Heart left ventricle (tissue), 13 donors: ENCODE measurements at regions not wholly inside any gene's neighbourhood (a gene's known extent, or its start where the extent isn't known, plus 50 kb on each side); places are given as distances from the start of the nearest gene placed in this dataset.

ENCODE experiments used
- CTCF ChIP-seq, 12 donors: fragments of 200-600 bp; sonication (generic) in 4 of 12; IDR thresholded peaks; one replicate each; pipeline versions ENCODE4 v1.5.0 to v1.8.0; 2018 to 2022; ENCODE audit warnings: antibody characterized with exemption in 12 of 12, mild to moderate bottlenecking in 5 of 12
- POLR2A ChIP-seq, 2 donors: fragments of 450-650 bp; IDR thresholded peaks; one replicate each; pipeline ENCODE4 v1.6.1; 2017; ENCODE audit warnings: antibody characterized with exemption in 2 of 2, mild to moderate bottlenecking in 2 of 2, moderate library complexity in 2 of 2
- donor health status: ischemic (EF 13 %, LVEDD 7.1; RV severe dilation, severe dysfunction).
- donor health status: DM: no; HTN: yes; CAD: no.
- donor health status: DM: no; HTN: no; CAD: no.
- donor health status: ischemic (EF 25% LVEDD 6.9; RV normal size, moderate dysfunction).
- donor health status: ischemic (EF 25% LVEDD 5.7; RV mildly dilated, moderate dysfunction).
- donor health status: ischemic (EF 35%, LVEDD 5.7; RV mildly dilated, moderate dysfunction).
- donor health status: nonischemic (EF 11% LVEDD 7.7; RV severe dilation, severe dysfunction).
- donor health status: DM: yes; HTN: yes; CAD: no.
- donor health status: PGD.
- donor health status: ischemic (EF 29% LVEDD 5.4; RV normal size, mild dysfunction).
- donor health status: nonischemic (EF 23%, LVEDD 6.1; RV moderate dilation, normal function).

GRCh38 chr5:159749146-159749545 is 167.1 kb upstream of the ADRA1B start:
- TF ChIP-seq CTCF (IDR thresholded peaks at IDR 0.05) (no peak), POLR2A (IDR thresholded peaks at IDR 0.05) (no peak)
